Stimulated activated effector memory CD8-positive, alpha-beta T cell treated with anti-CD3 and anti-CD28 coated beads, Interleukin-12 subunit alpha, Interleukin-12 subunit beta, amount 100 ng/mL, for 72 hours (primary cell): ENCODE measurements at regions not wholly inside any gene's neighbourhood (a gene's known extent, or its start where the extent isn't known, plus 50 kb on each side); places are given as distances from the start of the nearest gene placed in this dataset.
A peak's percentile ranks its signal among the peaks of the same experiment; 100 is the strongest.
"Not testable (repeated sequence)": the region's sequence is repeated elsewhere in the genome, so short reads cannot be mapped to it uniquely, and the experiment has no call there.

Experiments used
- ATAC-seq: fragments of 150-1000 bp; cut with Tn5 transposase; 2 replicates; pipeline ENCODE4 v1.10.0; 2021
- DNase-seq, 2 donors: peaks; one replicate each; pipeline ENCODE4 v3.0.0; 2021 to 2022; ENCODE audit warnings: low spot score in 2 of 2
- H3K27ac Mint-ChIP-seq: one replicate; pipeline ENCODE4 v1.8.0; 2022; ENCODE audit warnings: mild to moderate bottlenecking, mixed read lengths
- H3K36me3 Mint-ChIP-seq: one replicate; pipeline ENCODE4 v1.8.0; 2022; ENCODE audit warnings: mild to moderate bottlenecking, mixed read lengths
- H3K4me1 Mint-ChIP-seq: one replicate; pipeline ENCODE4 v1.8.0; 2022; ENCODE audit warnings: mixed read lengths
- H3K4me3 Mint-ChIP-seq: one replicate; pipeline ENCODE4 v1.8.0; 2022; ENCODE audit warnings: mild to moderate bottlenecking, mixed read lengths
- H3K9me3 Mint-ChIP-seq: one replicate; pipeline ENCODE4 v1.8.0; 2022; ENCODE audit warnings: mixed read lengths

DNA sequence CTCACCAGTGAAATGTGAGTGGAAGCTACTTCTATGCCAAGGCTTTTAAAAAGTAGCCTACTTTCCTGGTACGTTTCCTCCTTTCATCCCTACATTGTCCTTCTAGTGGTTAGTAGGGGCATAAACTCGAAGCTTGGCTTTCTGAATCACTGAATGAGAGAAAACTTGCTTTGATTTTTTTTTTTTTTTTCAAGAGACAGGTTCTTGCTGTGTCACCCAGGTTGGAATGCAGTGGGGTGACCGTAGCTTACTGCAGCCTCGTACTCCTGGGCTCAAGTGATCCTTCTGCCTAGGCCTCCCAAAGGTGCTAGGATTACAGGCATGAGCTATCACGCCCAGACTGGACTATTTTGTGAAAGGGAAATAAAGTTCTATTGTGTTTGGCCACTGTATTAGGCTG is 89.1 kb upstream of the IGFBP7 start:
- no peak for DNase-seq
- Mint-ChIP-seq H3K27ac (no peak overlapping the region), H3K9me3 (no peaks in the 10 kb centered on the region), H3K36me3 (no peaks in the 10 kb centered on the region), H3K4me3 (no peak overlapping the region), H3K4me1 (no peaks in the 10 kb centered on the region)
- ATAC-seq, result no peak

DNA sequence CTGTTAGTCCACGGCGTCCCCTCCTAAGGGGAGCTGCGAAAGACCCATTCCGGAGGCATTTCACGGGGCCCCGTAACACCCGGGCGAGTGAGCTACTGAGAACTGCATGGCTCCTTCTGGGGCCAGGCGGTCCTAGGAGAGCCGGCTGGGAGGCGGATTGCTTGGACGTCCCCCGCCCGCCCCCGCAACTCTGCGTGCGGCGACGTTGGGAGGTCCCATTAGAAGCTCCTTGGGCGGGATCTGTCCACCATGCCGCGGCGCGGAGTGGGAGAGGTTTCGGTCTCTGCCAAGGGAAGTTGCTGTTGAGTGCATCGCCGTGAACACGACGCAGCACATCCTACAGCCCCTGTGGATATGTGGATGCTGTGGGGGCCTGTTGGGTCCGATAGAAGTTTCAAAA is 85.4 kb upstream of the IGFBP7 start:
- Mint-ChIP-seq H3K36me3 (no peaks in the 10 kb centered on the region), H3K4me1 (no peaks in the 10 kb centered on the region), H3K27ac (no peak overlapping the region), H3K4me3 (no peak overlapping the region), H3K9me3 (no peaks in the 10 kb centered on the region)
- no peak for ATAC-seq
- DNase-seq, result no peak

DNA sequence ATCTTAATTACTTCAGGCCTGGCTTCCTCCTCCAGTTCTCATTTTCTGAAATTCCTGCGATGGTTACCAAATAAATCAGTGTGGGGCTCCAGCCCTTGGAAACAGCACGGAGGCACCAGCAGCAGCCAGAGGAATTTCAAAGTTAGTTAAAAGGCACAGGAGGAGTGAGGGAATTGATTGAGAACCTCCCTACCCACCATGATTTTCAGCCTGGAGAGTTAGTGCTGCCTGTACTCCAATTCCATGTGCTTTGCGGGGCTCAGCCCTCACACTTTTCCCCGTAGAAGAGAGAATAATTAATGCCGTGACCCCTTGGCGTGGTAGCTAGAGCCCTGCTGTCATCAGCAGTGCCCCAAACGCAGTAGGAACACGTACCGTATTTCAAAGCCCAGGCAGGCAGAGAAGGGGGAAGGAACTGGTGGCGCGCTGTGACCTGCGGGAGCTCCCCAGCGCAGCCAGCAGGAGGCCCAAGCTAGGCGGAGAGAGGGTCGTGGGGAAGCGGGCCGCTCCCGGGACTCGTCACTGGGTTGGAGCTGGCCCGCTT is 84.0 kb upstream of the IGFBP7 start:
- Mint-ChIP-seq H3K27ac (no peak overlapping the region), H3K4me1 (no peaks in the 10 kb centered on the region), H3K36me3 (no peaks in the 10 kb centered on the region), H3K4me3 (no peak overlapping the region), H3K9me3 (no peaks in the 10 kb centered on the region)
- ATAC-seq (no peak), DNase-seq (no peak)

GRCh38 chr4:57193209-57193810 is 83.1 kb upstream of the IGFBP7 start:
- Mint-ChIP-seq H3K4me1 (no peaks in the 10 kb centered on the region), H3K36me3 (no peaks in the 10 kb centered on the region), H3K9me3 (no peaks in the 10 kb centered on the region), H3K27ac (no peak overlapping the region), H3K4me3 (no peak overlapping the region)
- ATAC-seq, result no peak
- no peak for DNase-seq

DNA sequence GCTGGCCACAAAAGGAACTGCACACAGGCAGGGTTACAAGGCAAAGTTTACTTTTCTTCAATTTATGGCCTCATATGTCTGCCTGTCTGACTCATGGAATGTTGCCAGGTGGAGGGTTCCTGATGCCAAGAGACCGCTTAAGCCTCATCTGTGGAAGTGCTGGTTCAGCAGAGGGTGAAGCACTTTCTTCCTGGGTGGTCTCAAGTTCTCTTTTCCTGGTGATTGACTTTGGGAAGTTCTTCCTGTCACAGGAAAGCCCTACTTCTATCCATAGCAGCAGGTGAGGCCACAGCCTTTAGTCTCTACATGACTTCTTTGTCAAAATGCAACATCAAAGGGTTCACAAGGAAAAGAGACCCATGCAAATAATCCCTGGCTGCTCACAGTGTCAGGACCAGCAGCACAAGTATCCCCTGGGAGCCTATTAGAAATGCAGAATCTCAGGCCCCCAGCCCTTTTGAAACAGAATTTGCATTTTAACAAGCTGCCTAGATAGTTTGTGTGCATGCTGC is 81.4 kb upstream of the IGFBP7 start:
- no peaks in the 10 kb centered on the region for H3K9me3 Mint-ChIP-seq
- no peak overlapping the region for H3K4me3 Mint-ChIP-seq
- DNase-seq, result no peak
- no peaks in the 10 kb centered on the region for H3K36me3 Mint-ChIP-seq
- H3K4me1 Mint-ChIP-seq, result no peaks in the 10 kb centered on the region
- ATAC-seq, result no peak
- no peak overlapping the region for H3K27ac Mint-ChIP-seq

GRCh38 chr4:57190601-57191481 is 80.7 kb upstream of the IGFBP7 start:
- Mint-ChIP-seq H3K4me1 (no peaks in the 10 kb centered on the region), H3K9me3 (no peaks in the 10 kb centered on the region), H3K36me3 (no peaks in the 10 kb centered on the region), H3K27ac (no peak overlapping the region), H3K4me3 (no peak overlapping the region)
- ATAC-seq, result no peak
- peak in 1 of 2 donors; percentile 53 for DNase-seq

DNA sequence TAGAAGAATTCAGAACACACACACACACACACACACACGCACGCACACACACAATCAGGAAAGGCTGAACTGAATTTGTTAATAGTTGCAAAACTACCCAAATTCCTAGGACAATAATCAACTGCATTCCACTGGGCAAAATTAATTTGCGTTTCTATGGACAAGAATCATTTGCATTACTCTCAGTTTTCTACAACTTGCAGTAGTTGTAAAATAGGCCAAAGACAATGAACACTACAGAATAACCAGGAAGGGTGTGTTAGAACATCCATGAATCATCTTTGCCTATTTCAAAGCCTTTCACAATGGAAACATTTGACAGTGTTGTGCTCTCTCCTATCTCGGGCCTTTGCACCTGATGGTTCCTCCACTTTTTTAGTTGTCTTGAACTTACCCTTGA is 77.1 kb upstream of the IGFBP7 start:
- no peak overlapping the region for H3K4me3 Mint-ChIP-seq
- DNase-seq (no peak), ATAC-seq (no peak)
- H3K36me3 Mint-ChIP-seq, result no peaks in the 10 kb centered on the region
- no peaks in the 10 kb centered on the region for H3K9me3 Mint-ChIP-seq
- no peaks in the 10 kb centered on the region for H3K4me1 Mint-ChIP-seq
- H3K27ac Mint-ChIP-seq, result no peak overlapping the region

DNA sequence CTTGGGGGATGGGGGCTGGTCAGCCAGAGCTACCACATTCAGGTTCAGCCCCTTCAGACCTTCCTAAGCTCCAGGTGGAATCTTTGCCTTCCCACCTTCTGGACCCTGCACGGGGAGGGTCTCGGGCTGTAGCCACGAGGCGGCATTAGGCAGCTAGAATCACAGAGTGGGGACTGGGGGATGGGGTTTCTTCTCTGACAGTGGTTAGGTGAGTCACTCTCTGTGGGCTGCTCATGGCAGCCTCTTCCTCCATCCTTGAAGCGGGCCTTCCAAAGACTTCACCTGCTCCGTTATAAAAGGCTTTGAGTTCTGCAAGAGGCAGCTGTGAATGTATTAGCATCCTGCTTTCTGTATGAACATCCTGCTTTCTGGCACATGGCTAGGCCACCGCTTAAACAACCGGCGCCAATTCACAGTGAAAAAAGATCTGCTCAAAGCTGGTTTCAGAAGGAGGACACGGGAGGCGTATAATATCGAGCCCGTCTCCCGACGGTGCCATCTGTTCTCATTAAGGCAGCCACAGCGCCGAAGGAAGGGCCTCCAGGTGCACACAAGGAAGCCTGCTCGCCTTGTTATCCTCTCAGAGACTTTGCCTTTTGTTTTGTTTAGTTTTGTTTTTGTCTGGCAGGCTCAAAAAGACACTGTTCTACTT is 74.3 kb upstream of the IGFBP7 start:
- no peaks in the 10 kb centered on the region for H3K9me3 Mint-ChIP-seq
- ATAC-seq, result peak; percentile 46

GRCh38 chr4:57182132-57182874 is 72.1 kb upstream of the IGFBP7 start:
- ATAC-seq (no peak), DNase-seq (no peak)
- Mint-ChIP-seq H3K9me3 (no peaks in the 10 kb centered on the region), H3K36me3 (no peaks in the 10 kb centered on the region), H3K4me1 (no peaks in the 10 kb centered on the region), H3K27ac (no peak overlapping the region), H3K4me3 (no peak overlapping the region)

More for the DNA sequence above, 74.3 kb upstream of the IGFBP7 start:
- H3K4me1 Mint-ChIP-seq, result no peaks in the 10 kb centered on the region
- no peak overlapping the region for H3K4me3 Mint-ChIP-seq
- no peaks in the 10 kb centered on the region for H3K36me3 Mint-ChIP-seq
- no peak for DNase-seq
- H3K27ac Mint-ChIP-seq, result no peak overlapping the region

GRCh38 chr4:57173136-57173535 is 63.0 kb upstream of the IGFBP7 start:
- H3K36me3 Mint-ChIP-seq, H3K9me3 Mint-ChIP-seq, H3K4me1 Mint-ChIP-seq, DNase-seq, H3K27ac Mint-ChIP-seq, H3K4me3 Mint-ChIP-seq, ATAC-seq: not testable (repeated sequence)

DNA sequence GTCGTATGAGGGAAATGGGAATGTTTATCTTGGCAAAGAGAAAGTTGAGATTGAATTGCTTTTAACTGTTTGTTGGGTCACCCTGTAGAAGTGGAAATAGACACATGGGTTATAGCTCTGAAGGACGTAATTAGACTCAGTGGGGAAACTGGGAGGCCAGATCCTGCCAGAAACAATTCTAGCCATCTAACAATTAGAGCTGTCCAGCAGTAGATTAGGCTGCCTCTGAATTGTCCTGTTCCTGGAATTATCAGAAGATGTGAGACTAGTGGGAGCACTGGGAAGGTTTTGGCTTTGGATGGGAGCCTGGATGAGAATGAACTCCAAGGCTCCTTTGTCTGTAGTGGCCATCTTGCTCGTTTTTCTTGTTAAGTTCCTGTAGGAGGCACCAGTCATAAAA is 61.9 kb upstream of the IGFBP7 start:
- Mint-ChIP-seq H3K36me3 (no peaks in the 10 kb centered on the region), H3K27ac (no peak overlapping the region), H3K4me3 (no peak overlapping the region), H3K9me3 (no peaks in the 10 kb centered on the region), H3K4me1 (no peaks in the 10 kb centered on the region)
- DNase-seq (no peak), ATAC-seq (no peak)

GRCh38 chr4:57168982-57169381 is 58.8 kb upstream of the IGFBP7 start:
- H3K9me3 Mint-ChIP-seq, result no peaks in the 10 kb centered on the region
- no peaks in the 10 kb centered on the region for H3K36me3 Mint-ChIP-seq
- H3K4me1 Mint-ChIP-seq, result peaks cover 6% of the 10 kb centered on the region
- no peak overlapping the region for H3K4me3 Mint-ChIP-seq
- ATAC-seq, result no peak
- DNase-seq, result no peak
- H3K27ac Mint-ChIP-seq, result no peak overlapping the region

DNA sequence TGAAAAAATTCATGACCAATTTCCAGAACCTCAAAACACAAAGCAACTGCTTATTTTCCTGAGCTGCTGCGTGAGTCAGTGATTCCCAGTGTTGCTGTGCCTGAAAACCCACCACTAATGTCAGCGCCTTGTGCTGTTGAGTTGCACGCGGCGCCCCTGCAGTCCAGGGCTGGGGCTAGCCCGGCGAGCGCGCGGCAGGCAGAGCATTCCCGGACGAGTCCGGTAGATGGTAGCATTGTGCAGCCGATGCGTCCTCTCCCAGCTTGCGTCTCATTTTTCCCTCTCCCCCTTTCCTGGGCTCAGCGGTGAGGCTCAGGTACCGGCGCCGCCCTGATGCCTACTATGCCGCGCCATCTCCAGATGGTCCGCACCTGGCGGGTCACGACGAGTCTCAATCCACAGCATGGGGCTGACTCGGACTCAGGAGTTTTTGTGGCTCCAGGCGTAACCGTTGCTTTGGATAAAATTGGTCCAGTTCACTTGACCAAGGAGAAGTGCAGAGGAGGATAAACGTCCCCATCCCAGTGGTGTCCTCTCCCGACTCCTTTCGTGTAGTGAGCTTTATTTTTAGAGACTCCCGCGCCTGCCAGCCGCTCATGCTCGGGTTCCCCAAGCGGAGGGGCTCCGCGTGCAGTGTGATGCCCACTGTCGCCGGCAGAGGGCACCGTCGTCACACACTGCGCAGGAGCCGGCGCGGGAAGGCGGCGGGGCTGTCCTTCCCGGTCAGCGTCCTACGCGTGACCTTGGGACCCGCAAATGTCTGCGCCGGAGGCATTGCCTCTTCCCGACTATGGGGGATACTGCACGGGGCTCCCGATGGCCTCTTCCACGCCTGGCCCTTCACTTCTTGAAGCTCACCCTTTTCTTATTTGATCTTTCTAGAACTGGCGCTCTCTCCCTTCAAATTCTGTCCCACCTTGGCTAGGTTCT is 53.6 kb upstream of the IGFBP7 start:
- Mint-ChIP-seq H3K4me3 (peak overlapping the region; percentile 82), H3K27ac (no peak overlapping the region), H3K9me3 (no peaks in the 10 kb centered on the region), H3K36me3 (no peaks in the 10 kb centered on the region), H3K4me1 (peaks cover 12% of the 10 kb centered on the region)
- ATAC-seq, result peak; percentile 89
- peak; percentile 70 to 86 for DNase-seq

DNA sequence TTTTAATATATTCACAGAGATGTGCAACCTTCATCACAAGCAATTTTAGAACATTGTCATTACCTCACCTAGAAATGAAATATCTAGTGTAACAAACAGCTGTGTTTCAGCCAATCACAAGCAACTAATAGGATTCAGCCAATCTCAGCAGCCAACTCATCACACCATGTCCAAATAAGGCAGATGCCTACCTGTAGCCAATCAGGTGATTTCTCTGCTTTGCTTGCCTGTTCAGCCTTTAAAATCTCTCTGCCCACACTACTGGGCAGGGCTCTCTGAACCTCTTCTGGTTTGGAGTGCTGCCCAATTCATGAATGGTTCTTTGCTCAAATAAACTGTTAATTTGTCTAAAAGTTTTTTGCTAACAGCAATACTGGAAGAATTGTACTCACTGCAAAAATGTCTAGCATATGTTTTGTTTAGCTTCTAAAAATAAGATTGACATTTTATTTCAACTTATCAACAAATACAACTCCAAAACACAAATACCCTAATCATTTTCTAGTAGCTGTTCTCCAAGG is 52.4 kb upstream of the IGFBP7 start:
- Mint-ChIP-seq H3K9me3 (no peaks in the 10 kb centered on the region), H3K27ac (no peak overlapping the region), H3K4me3 (no peak overlapping the region), H3K36me3 (no peaks in the 10 kb centered on the region), H3K4me1 (peaks cover 12% of the 10 kb centered on the region)
- DNase-seq (no peak), ATAC-seq (no peak)
